GM23248 (cell line): ENCODE measurements at regions not wholly inside any gene's neighbourhood (a gene's known extent, or its start where the extent isn't known, plus 50 kb on each side); places are given as distances from the start of the nearest gene placed in this dataset.

Experiments
- EZH2 ChIP-seq: fragments of 200-600 bp; sonication (generic); IDR thresholded peaks from 2 replicates; pipeline ENCODE4 v1.6.1; 2018; ENCODE audit warnings: antibody characterized with exemption, mild to moderate bottlenecking; ENCODE audit not compliant: insufficient read depth, poor library complexity, severe bottlenecking
- EZH2phosphoT487 ChIP-seq: fragments of 200-600 bp; sonication (generic); IDR thresholded peaks from 2 replicates; pipeline ENCODE4 v1.6.1; 2018; ENCODE audit warnings: antibody characterized with exemption, moderate library complexity, mild to moderate bottlenecking, low read depth; ENCODE audit not compliant: insufficient read depth

- TF ChIP-seq EZH2 (no peak), EZH2phosphoT487 (no peak)
Measured at GRCh38 chr11:92159931-92160330, 64.7 kb upstream of the FAT3 start.
